Keratinocyte (primary cell): ENCODE measurements at regions not wholly inside any gene's neighbourhood (a gene's known extent, or its start where the extent isn't known, plus 50 kb on each side); places are given as distances from the start of the nearest gene placed in this dataset.

ENCODE experiments used
- DNase-seq: peaks from one replicate; pipeline ENCODE4 v3.0.0-alpha.2; 2011; ENCODE audit warnings: low read depth, missing footprints, low spot score
- FAIRE-seq: peaks from 2 replicates; lab custom pipeline; 2011; peaks lifted over from hg19 to GRCh38; lab: Jason Lieb, UNC
- H2AFZ ChIP-seq: 2 replicates; pipeline ENCODE4 v1.6.0; 2012; ENCODE audit warnings: low read length, control low read depth, inconsistent platforms; ENCODE audit not compliant: control insufficient read depth
- H3K27ac ChIP-seq: 2 replicates; pipeline ENCODE4 v1.5.1; 2011; ENCODE audit warnings: low read length; ENCODE audit not compliant: control insufficient read depth, insufficient read depth
- H3K27me3 ChIP-seq: 3 replicates; pipeline ENCODE4 v1.6.0; 2011; ENCODE audit warnings: low read length; ENCODE audit not compliant: control insufficient read depth, insufficient read depth; ENCODE audit errors: extremely low read depth
- H3K36me3 ChIP-seq, 2 experiments: 2 replicates in 1 of 2; 3 replicates in 1 of 2; pipeline ENCODE4 v1.5.1; 2011; ENCODE audit warnings: low read length in 2 of 2, mild to moderate bottlenecking in 1 of 2; ENCODE audit not compliant: control insufficient read depth in 2 of 2, insufficient read depth in 2 of 2; ENCODE audit errors: extremely low read depth in 1 of 2
- H3K4me1 ChIP-seq: 3 replicates; pipeline ENCODE4 v1.5.1; 2011; ENCODE audit warnings: low read length; ENCODE audit not compliant: control insufficient read depth, insufficient read depth; ENCODE audit errors: extremely low read depth
- H3K4me2 ChIP-seq: 3 replicates; pipeline ENCODE4 v1.6.0; 2011; ENCODE audit warnings: low read depth, low read length; ENCODE audit not compliant: control insufficient read depth, insufficient read depth; ENCODE audit errors: extremely low read depth
- H3K4me3 ChIP-seq, 3 experiments: fragments of 200-600 bp in 1 of 3; sonication (generic) in 1 of 3; 2 replicates in 2 of 3; 3 replicates in 1 of 3; pipeline ENCODE4 v1.5.1; 2011 to 2016; ENCODE audit warnings: low read length in 3 of 3, mild to moderate bottlenecking in 3 of 3, control low read depth in 2 of 3, inconsistent platforms in 1 of 3, low read depth in 1 of 3, mixed read lengths in 1 of 3, mixed run types in 1 of 3, moderate library complexity in 1 of 3; ENCODE audit not compliant: control insufficient read depth in 2 of 3, insufficient read depth in 2 of 3; ENCODE audit errors: extremely low read depth in 1 of 3
- H3K79me2 ChIP-seq: 2 replicates; pipeline ENCODE4 v1.6.0; 2012; ENCODE audit warnings: low read length; ENCODE audit not compliant: control insufficient read depth, insufficient read depth
- H3K9ac ChIP-seq: 3 replicates; pipeline ENCODE4 v1.6.0; 2011; ENCODE audit warnings: low read length; ENCODE audit not compliant: control insufficient read depth, insufficient read depth; ENCODE audit errors: extremely low read depth
- H3K9me1 ChIP-seq: 3 replicates; pipeline ENCODE4 v1.6.0; 2011; ENCODE audit warnings: low read length; ENCODE audit not compliant: control insufficient read depth, insufficient read depth; ENCODE audit errors: extremely low read depth
- H3K9me3 ChIP-seq: 2 replicates; pipeline ENCODE4 v1.5.1; 2012; ENCODE audit warnings: low read depth, low read length; ENCODE audit not compliant: control insufficient read depth
- H4K20me1 ChIP-seq: 3 replicates; pipeline ENCODE4 v1.6.0; 2011; ENCODE audit warnings: low read length; ENCODE audit not compliant: control insufficient read depth, insufficient read depth; ENCODE audit errors: extremely low read depth
- EZH2 ChIP-seq: IDR thresholded peaks from one replicate; pipeline ENCODE4 v1.6.1; 2012; ENCODE audit warnings: inconsistent platforms, mild to moderate bottlenecking, low read length, moderate library complexity
- dilution Hi-C: fragments of 300-500 bp; cut with MboI; formaldehyde crosslinking; loops from one replicate; pipeline ENCODE4 v1.7.0; 2020; ENCODE audit warnings: low sequenced_read_pairs; ENCODE audit not compliant: extremely low pct_ligation_motif_present
- TF ChIP-seq, protein P1 (sequence below), 3 experiments: IDR thresholded peaks in 1 of 3; conservative IDR thresholded peaks in 1 of 3; optimal IDR thresholded peaks in 1 of 3; 2 replicates in 2 of 3; 3 replicates in 1 of 3; pipeline versions ENCODE3 to v1.5.1; 2011; ENCODE audit warnings: low read length in 3 of 3, mild to moderate bottlenecking in 3 of 3, moderate library complexity in 2 of 3, control low read depth in 1 of 3, inconsistent platforms in 1 of 3; ENCODE audit not compliant: insufficient read depth in 2 of 3; ENCODE audit errors: extremely low read depth in 1 of 3

DNA sequence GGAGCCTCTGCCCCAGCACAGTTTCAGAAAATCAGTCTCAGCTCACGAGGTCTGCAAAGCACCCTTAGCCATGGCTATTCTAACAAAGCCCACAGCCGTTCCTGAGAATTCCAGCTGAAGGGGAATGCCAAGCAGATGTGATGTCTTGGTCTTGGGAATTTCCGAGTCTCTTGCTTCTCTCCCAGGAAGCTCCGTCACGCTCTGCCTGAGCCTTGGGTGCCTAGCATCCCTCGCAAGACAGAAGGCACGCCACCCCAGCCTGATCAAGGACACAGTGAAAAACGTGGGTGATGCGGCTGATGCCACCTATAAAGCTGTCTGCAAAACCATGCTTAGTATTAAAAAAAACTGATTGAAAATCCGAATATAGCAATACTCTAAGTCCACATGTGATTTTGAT lies 254.6 kb downstream of the SH3BP4 start:
- no peaks in the 10 kb centered on the region for H3K4me1 ChIP-seq
- DNase-seq, result no peak
- dilution Hi-C loops, result no loop called here

DNA sequence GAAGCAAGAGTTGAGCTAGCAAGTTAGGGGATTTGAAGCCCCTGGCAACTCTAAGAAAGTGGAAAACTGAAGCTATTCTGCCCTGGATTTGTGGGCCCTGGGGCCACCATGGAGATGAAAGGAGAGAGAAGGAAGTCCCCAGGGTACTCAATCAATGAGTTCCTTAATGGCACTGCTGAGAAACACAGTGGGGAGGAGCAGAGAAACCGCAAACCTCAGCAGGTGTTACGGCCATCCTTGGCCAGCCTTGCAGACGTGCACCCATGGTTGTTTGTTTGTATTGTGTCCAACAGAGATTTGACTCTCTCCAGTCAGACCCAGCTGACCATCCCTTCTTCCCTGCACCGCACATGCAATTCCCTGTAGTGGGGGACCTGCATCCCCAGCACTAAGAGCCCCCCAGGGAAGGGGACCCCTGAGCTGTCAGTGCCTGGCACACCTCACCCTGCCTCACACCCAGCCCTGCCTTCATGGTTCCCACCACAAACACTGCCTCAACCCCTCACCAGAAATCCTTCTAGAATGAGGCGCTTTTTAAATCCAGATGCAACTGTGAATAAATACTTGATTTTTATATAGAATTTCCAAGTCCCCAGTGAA lies 255.3 kb downstream of the SH3BP4 start:
- H3K9me1 ChIP-seq, result no peaks in the 10 kb centered on the region

More for the DNA sequence above, 254.6 kb downstream of the SH3BP4 start:
- H4K20me1 ChIP-seq, result no peaks in the 10 kb centered on the region
- no peak overlapping the region for H3K4me2 ChIP-seq
- no peaks in the 10 kb centered on the region for H3K79me2 ChIP-seq
- no peak for FAIRE-seq
- peaks cover 16% of the 10 kb centered on the region for H3K27me3 ChIP-seq
- H3K36me3 ChIP-seq, result no peaks in the 10 kb centered on the region
- no peak overlapping the region for H3K9ac ChIP-seq
- H3K9me3 ChIP-seq, result no peaks in the 10 kb centered on the region
- H3K4me3 ChIP-seq, result no peak overlapping the region
- H3K9me1 ChIP-seq, result no peaks in the 10 kb centered on the region
- H2AFZ ChIP-seq, result no peak overlapping the region
- TF ChIP-seq EZH2, result no peak
- TF ChIP-seq, protein P1, sequence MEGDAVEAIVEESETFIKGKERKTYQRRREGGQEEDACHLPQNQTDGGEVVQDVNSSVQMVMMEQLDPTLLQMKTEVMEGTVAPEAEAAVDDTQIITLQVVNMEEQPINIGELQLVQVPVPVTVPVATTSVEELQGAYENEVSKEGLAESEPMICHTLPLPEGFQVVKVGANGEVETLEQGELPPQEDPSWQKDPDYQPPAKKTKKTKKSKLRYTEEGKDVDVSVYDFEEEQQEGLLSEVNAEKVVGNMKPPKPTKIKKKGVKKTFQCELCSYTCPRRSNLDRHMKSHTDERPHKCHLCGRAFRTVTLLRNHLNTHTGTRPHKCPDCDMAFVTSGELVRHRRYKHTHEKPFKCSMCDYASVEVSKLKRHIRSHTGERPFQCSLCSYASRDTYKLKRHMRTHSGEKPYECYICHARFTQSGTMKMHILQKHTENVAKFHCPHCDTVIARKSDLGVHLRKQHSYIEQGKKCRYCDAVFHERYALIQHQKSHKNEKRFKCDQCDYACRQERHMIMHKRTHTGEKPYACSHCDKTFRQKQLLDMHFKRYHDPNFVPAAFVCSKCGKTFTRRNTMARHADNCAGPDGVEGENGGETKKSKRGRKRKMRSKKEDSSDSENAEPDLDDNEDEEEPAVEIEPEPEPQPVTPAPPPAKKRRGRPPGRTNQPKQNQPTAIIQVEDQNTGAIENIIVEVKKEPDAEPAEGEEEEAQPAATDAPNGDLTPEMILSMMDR (optimal IDR thresholded peaks at IDR 0.05 in 1 of 3, IDR thresholded peaks at IDR 0.05 in 1 of 3, conservative IDR thresholded peaks at IDR 0.05 in 1 of 3; ENCODE audit: extremely low read depth in 1 of 3, insufficient read depth in 2 of 3, low read length in 3 of 3), result no peak
- H3K27ac ChIP-seq, result no peak overlapping the region

More for the DNA sequence above, 255.3 kb downstream of the SH3BP4 start:
- H2AFZ ChIP-seq, result no peak overlapping the region
- dilution Hi-C loops, result no loop called here
- TF ChIP-seq, protein P1 (optimal IDR thresholded peaks at IDR 0.05 in 1 of 3, IDR thresholded peaks at IDR 0.05 in 1 of 3, conservative IDR thresholded peaks at IDR 0.05 in 1 of 3; ENCODE audit: extremely low read depth in 1 of 3, insufficient read depth in 2 of 3, low read length in 3 of 3), result no peak
- TF ChIP-seq EZH2, result no peak
- DNase-seq, result no peak
- H3K4me1 ChIP-seq, result no peaks in the 10 kb centered on the region
- H3K79me2 ChIP-seq, result no peaks in the 10 kb centered on the region
- no peak for FAIRE-seq
- H3K36me3 ChIP-seq, result no peaks in the 10 kb centered on the region
- no peaks in the 10 kb centered on the region for H4K20me1 ChIP-seq
- H3K9me3 ChIP-seq, result no peaks in the 10 kb centered on the region
- H3K4me3 ChIP-seq, result no peak overlapping the region
- H3K27me3 ChIP-seq, result peaks cover 15% of the 10 kb centered on the region
- no peak overlapping the region for H3K27ac ChIP-seq
- H3K9ac ChIP-seq, result no peak overlapping the region
- H3K4me2 ChIP-seq, result no peak overlapping the region
